IgD-negative memory B cell (primary cell): ENCODE measurements at regions not wholly inside any gene's neighbourhood (a gene's known extent, or its start where the extent isn't known, plus 50 kb on each side); places are given as distances from the start of the nearest gene placed in this dataset.

Source experiments
- H3K27ac Mint-ChIP-seq, 3 donors: one replicate each; pipeline ENCODE4 v1.8.0; 2020 to 2022; ENCODE audit warnings: mild to moderate bottlenecking in 3 of 3, mixed read lengths in 3 of 3, moderate library complexity in 1 of 3
- H3K27me3 Mint-ChIP-seq: one replicate; pipeline ENCODE4 v1.8.0; 2021; ENCODE audit warnings: mixed read lengths
- H3K36me3 Mint-ChIP-seq: one replicate; pipeline ENCODE4 v1.8.0; 2020; ENCODE audit warnings: mild to moderate bottlenecking, mixed read lengths
- H3K4me1 Mint-ChIP-seq, 3 donors: one replicate each; pipeline ENCODE4 v1.8.0; 2020 to 2022; ENCODE audit warnings: mixed read lengths in 3 of 3, mild to moderate bottlenecking in 1 of 3
- H3K4me3 Mint-ChIP-seq, 4 donors: one replicate each; pipeline ENCODE4 v1.8.0; 2020 to 2022; ENCODE audit warnings: mild to moderate bottlenecking in 4 of 4, mixed read lengths in 4 of 4, moderate library complexity in 3 of 4
- H3K9me3 Mint-ChIP-seq, 3 donors: one replicate each; pipeline ENCODE4 v1.8.0; 2020 to 2021; ENCODE audit warnings: mixed read lengths in 3 of 3, mild to moderate bottlenecking in 1 of 3

DNA sequence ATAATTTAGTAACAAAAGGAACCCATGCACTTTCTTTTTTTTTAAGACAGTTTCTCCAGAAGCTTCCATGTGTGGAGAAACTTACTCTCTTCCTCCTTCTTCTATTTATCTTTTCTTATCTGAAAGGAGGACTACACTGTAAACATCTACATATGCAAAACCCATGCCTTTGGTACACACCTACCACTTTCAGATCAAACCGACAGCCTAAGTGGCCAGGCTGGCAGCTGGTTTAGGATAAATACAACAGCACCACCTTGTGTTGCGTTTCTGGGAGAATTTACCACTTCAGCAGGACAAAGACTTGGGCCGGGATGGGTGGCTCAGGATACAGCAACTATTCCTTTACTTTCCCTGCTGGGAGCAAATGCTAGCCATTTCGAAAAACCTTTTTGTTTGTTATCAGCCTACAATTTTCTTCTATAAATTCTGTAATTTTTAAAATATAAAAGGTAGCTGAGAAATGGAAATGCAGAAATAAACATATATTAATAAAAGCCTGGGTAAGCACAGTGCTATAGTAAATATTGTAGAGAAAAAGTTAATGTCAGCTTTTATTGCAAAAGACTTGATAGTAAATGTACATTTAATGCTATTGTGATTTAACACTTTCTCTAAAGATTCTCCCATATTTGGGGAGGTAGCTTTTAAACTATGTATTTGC lies 94.0 kb upstream of the RFC3 start:
- H3K4me3 Mint-ChIP-seq, result no peak overlapping the region
- peaks cover 2% of the 10 kb centered on the region for H3K36me3 Mint-ChIP-seq
- H3K4me1 Mint-ChIP-seq, result peaks cover 16 to 18% (median 16%) of the 10 kb centered on the region in 3 donors
- no peaks in the 10 kb centered on the region for H3K9me3 Mint-ChIP-seq
- H3K27ac Mint-ChIP-seq, result no peak overlapping the region
- peaks cover 9% of the 10 kb centered on the region for H3K27me3 Mint-ChIP-seq

DNA sequence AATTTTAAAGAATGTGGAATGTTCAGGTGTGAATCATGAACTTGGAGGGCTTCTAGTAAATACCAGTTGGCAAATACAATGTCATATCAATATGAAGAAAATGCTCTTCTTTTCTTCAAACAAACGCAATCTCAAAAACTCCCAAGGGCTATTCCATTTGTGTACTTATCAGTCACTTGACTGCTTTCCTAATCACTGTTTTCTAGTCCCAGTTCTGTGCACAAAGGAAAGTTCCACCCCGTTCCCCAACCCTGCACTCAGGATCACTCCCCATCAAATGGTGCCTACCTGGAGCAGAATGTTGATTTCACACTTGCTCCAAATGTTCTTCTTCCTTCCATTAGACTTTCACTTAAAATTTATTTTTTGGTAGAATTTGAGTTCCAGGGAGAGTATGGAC lies 92.6 kb upstream of the RFC3 start:
- H3K9me3 Mint-ChIP-seq, result no peaks in the 10 kb centered on the region
- peaks cover 2% of the 10 kb centered on the region for H3K36me3 Mint-ChIP-seq
- H3K27ac Mint-ChIP-seq, result no peak overlapping the region
- H3K4me3 Mint-ChIP-seq, result no peak overlapping the region
- peaks cover 25 to 29% (median 27%) of the 10 kb centered on the region in 3 donors for H3K4me1 Mint-ChIP-seq
- peaks cover 14% of the 10 kb centered on the region for H3K27me3 Mint-ChIP-seq

DNA sequence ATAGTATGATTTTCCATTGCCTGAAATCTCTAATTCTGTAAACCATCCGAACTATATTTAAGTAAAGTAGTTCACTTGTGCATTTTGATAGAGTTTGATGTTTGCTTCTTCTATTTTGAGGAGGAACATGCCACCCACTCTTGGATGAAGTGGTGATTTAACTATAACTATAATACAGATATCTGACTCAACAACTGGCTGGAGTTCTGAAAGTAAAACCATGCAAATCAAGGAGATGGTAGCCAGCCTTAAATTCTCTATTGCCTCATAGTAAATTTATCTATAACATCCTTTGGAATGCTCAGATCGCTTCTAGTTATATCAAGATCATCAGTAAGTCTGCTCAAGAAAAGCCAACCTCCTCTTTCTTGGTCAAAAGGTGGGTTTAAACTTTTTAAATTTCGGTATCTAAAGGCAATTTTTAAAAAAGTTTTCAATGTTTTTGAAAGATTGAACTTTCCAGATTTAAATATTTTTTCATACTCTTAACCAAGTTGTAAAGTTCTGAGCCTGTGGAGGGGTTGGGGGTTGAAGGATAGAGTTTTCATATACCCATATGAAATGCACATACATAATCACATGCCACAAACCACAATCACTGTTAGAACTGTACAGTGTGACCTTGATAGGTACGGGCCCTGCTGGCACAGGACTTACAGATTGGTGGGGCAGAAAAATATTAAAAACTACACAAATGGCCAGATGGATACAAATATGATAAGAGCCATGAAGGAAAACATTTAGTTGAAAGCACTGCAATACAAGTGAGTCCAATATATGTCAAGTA lies 90.5 kb upstream of the RFC3 start:
- Mint-ChIP-seq H3K9me3 (no peaks in the 10 kb centered on the region), H3K27ac (no peak overlapping the region), H3K4me3 (no peak overlapping the region), H3K27me3 (peaks cover 22% of the 10 kb centered on the region), H3K4me1 (peaks cover 26 to 29% (median 27%) of the 10 kb centered on the region in 3 donors), H3K36me3 (peaks cover 2% of the 10 kb centered on the region)

DNA sequence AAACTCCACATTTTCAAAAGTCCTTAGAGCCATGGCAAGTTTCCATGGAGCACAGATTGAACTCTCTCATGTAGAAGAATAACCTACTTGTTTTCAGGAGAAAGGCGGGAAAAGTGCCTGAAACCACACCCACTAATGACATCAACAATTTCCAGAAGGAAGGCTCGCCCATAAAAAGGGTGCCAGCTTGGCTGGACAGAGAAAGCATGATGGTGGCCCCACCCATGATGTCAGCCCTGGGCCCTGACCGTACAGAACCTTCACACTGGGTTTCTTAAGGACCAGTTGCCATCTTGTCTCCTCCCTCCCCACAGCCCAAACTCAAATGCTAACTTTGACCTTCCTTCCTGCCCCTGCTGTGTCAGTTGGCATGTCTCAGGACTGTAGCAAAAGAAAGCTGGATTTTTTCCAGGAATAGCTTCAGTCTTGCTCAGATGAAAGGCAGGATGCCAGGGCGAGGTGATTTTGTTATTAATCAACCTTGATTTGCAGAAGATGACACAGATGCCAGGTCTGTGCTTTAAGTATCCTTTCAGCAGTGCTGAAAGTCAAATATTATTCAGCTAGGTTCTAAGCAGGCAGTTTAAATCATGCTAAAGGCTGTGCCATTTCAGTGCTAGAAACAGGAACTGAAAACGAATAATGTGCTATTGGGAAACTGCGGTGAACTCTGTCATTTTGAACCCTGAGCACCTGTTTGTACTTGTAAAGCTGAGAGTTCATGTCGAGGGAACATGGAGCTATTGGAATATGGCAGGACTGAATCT lies 89.5 kb upstream of the RFC3 start:
- Mint-ChIP-seq H3K4me1 (peaks cover 23 to 28% (median 25%) of the 10 kb centered on the region in 3 donors), H3K27me3 (peaks cover 27% of the 10 kb centered on the region), H3K27ac (no peak overlapping the region), H3K4me3 (peak overlapping the region in 2 of 4 donors; percentile 52 to 58), H3K9me3 (no peaks in the 10 kb centered on the region), H3K36me3 (peaks cover 2% of the 10 kb centered on the region)

DNA sequence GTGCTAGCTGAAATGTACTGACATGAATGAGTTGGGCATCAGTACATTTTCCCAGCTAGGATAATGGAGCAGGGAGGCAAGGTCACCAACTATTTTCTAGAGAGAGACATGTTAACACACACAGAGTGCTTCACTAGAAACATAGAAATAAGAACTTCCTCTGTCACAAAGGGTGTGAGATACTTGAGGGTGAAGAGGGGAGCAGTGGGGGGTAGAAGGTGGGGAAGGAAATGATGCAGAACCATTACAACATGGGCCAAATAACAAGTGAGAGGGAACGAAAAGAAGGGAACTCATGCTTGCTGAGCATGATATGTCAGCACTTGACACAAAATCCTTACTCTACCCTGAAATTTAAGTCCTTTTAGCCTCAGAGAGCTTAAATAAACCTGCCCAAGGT lies 87.8 kb upstream of the RFC3 start:
- peaks cover 18 to 26% (median 21%) of the 10 kb centered on the region in 3 donors for H3K4me1 Mint-ChIP-seq
- H3K27me3 Mint-ChIP-seq, result peaks cover 27% of the 10 kb centered on the region
- no peaks in the 10 kb centered on the region for H3K9me3 Mint-ChIP-seq
- H3K36me3 Mint-ChIP-seq, result no peaks in the 10 kb centered on the region
- H3K4me3 Mint-ChIP-seq, result peak overlapping the region in 1 of 4 donors; percentile 61
- H3K27ac Mint-ChIP-seq, result peak overlapping the region in 1 of 3 donors; percentile 3

DNA sequence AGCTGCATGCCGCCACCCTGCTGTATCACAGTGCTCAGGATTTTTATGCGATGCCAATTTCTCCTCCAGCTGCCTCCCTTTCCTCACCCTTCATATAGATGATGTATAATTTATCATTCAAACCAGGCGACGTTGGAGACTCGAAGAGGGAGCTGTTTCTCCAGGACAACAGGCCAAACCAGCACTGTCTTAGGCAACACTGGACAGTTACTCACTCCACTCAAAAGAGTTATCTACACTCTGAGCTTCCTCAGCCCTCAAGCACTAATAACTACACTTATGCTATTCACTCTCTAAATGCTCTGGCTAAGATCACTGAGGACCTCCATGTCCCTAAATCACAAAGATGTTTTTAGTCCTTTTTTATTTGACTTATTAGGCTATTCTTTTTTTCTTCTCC lies 87.3 kb upstream of the RFC3 start:
- H3K9me3 Mint-ChIP-seq, result no peaks in the 10 kb centered on the region
- H3K4me1 Mint-ChIP-seq, result peaks cover 18 to 26% (median 21%) of the 10 kb centered on the region in 3 donors
- H3K36me3 Mint-ChIP-seq, result no peaks in the 10 kb centered on the region
- H3K27me3 Mint-ChIP-seq, result peaks cover 31% of the 10 kb centered on the region
- H3K27ac Mint-ChIP-seq, result peak overlapping the region in 1 of 3 donors; percentile 3
- H3K4me3 Mint-ChIP-seq, result no peak overlapping the region

DNA sequence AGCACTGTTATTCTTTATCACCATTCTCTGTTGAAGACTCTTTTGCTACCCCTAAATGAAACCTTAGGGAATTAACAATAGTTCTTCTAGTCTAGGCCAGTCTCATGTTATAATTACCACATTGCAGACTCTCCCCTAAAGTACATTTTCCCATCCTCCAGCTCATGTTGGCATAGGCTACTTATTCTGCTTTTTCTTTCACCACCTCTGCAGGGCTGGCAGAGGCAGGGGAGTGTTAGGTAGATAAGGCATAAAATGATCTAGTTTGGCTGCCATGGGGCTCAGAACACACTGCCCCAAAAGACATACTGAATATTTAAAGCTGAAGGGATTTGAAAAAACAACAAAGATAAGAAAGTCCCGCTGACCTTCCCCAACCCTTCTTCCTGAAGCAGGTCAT lies 82.7 kb upstream of the RFC3 start:
- no peaks in the 10 kb centered on the region for H3K36me3 Mint-ChIP-seq
- H3K4me3 Mint-ChIP-seq, result no peak overlapping the region
- peaks cover under 1 to 6% (median 4%) of the 10 kb centered on the region in 3 donors for H3K4me1 Mint-ChIP-seq
- H3K27ac Mint-ChIP-seq, result no peak overlapping the region
- H3K27me3 Mint-ChIP-seq, result peaks cover 29% of the 10 kb centered on the region
- peaks cover 0 to 4% (median 2%) of the 10 kb centered on the region in 3 donors for H3K9me3 Mint-ChIP-seq

DNA sequence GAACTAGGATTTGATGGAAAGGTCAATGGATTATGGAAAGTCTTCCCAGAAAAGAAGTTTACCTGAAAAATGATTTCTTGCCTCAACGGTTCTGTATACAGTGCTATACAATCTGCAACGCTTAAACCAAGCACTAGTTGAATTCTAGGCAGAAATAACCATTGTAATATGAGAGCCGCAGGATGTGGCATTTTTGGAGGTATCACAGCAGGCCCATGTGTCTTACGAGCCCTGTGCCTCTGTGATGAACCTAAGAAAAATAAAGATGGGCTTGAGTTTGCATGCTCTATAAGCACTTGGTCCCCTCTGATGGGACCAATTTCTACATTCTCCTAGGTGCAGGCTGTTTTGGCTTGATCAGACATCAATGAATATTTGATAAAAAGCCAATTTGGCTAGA lies 78.7 kb upstream of the RFC3 start:
- H3K36me3 Mint-ChIP-seq, result no peaks in the 10 kb centered on the region
- no peak overlapping the region for H3K27ac Mint-ChIP-seq
- peaks cover 0 to 4% (median 2%) of the 10 kb centered on the region in 3 donors for H3K9me3 Mint-ChIP-seq
- no peak overlapping the region for H3K4me3 Mint-ChIP-seq
- H3K4me1 Mint-ChIP-seq, result peaks cover 2 to 6% (median 4%) of the 10 kb centered on the region in 3 donors
- peaks cover 35% of the 10 kb centered on the region for H3K27me3 Mint-ChIP-seq

DNA sequence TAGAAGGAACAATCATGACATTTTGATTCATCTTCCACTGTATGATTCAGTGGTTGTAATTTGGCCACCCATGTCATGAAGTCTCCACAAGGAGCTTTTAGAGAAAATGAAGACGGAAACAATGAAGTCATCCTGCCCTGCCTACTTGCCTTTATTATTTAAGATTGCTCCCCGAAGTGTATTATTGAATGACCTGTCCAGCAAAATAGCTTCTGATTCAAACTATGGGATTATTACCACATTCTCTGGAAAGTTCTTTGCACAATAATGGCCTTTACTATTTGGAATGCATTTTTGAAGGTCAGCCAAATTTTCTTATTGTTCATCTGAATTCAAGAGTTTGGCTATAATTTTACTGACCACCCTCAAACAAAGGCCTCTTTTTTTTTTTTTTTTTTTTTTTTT lies 77.8 kb upstream of the RFC3 start:
- Mint-ChIP-seq H3K4me3 (no peak overlapping the region), H3K27ac (no peak overlapping the region), H3K36me3 (no peaks in the 10 kb centered on the region), H3K27me3 (peaks cover 42% of the 10 kb centered on the region), H3K9me3 (peaks cover 0 to 4% (median 2%) of the 10 kb centered on the region in 3 donors), H3K4me1 (peaks cover 6 to 13% (median 7%) of the 10 kb centered on the region in 3 donors)

DNA sequence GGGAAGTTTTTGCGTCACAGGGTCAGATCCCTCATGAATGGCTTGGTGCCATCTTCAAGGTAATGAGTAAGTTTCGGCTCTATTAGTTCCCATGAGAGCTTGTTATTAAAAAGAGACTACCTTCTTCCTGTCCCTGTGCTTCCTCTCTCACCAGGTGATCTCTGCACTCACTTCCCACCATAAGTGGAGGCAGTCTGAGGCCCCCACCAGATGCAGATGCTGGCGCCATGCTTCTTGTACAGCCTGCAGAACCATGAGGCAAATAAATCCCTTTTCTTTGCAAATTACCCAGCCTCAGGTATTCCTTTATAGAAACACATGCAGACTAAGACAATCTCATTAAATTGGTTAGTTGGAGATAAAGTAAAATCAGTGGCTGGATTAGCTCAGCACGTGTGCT lies 75.6 kb upstream of the RFC3 start:
- H3K4me1 Mint-ChIP-seq, result peaks cover 14 to 23% (median 17%) of the 10 kb centered on the region in 3 donors
- no peak overlapping the region for H3K27ac Mint-ChIP-seq
- no peaks in the 10 kb centered on the region for H3K9me3 Mint-ChIP-seq
- H3K4me3 Mint-ChIP-seq, result no peak overlapping the region
- H3K27me3 Mint-ChIP-seq, result peaks cover 31% of the 10 kb centered on the region
- H3K36me3 Mint-ChIP-seq, result no peaks in the 10 kb centered on the region

DNA sequence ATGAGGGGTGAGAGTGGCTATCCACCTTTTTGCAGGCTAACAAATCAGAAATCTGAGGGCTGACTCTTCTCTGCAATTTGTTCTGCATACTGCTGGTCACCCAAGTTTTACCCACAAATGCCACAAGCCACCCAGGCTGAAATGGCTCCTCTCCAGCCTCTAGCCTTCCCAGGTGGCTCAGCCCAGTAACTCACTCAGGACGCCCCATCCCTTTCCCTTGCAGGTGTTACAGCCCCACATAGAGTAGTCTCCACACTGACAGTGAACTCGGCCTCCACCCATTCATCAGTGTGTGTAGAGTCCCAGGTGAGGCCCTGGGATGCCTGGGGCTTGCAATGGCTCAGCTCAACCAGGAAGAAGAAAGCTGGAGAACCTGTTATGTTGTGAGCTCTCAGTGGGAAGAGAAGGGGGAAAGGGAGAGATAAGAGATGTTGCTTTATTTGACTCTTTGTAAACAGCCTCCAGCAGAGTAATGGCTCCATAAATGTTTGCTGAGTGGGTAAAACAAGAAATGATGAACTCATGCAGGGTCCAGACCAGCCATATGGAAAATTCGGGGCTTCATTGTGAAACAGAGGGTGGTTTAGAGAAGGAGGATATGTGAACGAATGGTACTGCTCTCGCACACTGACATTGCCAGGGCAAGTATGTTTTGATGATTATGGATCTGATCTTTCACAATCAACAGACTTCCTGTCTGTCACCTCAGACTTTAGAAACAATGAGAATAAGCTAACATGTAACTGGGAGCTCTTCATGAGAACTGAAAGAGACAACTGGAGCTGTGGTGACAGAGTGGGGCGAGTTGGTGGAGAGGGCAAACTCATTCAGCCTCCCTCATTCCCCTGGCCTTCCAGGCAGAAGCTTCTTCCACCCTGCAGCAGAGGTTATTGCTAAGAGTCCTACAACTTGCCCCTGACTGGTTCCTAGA lies 74.2 kb upstream of the RFC3 start:
- H3K27me3 Mint-ChIP-seq, result peaks cover 31% of the 10 kb centered on the region
- no peaks in the 10 kb centered on the region for H3K36me3 Mint-ChIP-seq
- H3K4me3 Mint-ChIP-seq, result peak overlapping the region in 1 of 4 donors; percentile 45
- peaks cover 14 to 23% (median 17%) of the 10 kb centered on the region in 3 donors for H3K4me1 Mint-ChIP-seq
- H3K27ac Mint-ChIP-seq, result no peak overlapping the region
- peaks cover 2 to 5% (median 5%) of the 10 kb centered on the region in 3 donors for H3K9me3 Mint-ChIP-seq

DNA sequence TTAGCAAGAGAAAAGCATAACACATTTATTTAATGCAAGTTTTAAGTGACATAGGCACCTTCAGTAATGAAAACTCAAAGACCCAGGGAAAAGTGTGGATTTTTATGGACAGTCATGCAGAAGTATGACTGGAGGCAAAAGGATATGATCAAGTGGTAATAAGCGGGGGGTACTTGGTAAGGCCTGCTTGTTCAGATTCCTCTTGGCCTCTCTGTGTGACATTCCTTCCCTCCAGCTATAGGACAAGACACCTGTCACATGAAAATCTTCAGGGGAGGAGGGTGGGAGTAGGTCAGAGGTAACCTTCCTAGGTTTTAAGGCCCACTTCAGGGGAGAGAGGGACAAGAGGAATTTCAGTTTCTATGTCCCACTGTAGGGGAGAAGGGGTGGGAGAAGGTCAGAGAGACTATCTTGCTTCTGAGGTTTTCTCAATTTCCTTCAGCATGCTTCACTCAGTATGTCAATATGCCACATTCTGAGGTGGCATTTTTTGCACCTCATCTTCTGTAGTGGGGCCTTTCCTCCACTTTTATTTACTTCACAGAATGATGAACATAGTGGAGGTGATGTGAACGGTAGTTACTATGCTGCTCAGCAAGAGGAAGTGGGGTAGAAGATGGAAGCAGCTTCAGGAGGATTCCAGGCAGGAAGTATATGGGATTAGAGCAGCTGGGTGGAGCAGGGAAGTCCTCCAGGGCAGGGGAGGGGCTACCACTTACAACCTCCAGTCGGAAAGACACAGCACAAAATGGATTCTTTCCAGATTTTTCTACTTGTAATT lies 73.2 kb upstream of the RFC3 start:
- Mint-ChIP-seq H3K9me3 (peaks cover 2 to 5% (median 5%) of the 10 kb centered on the region in 3 donors), H3K27ac (no peak overlapping the region), H3K36me3 (no peaks in the 10 kb centered on the region), H3K4me1 (peaks cover 14 to 23% (median 17%) of the 10 kb centered on the region in 3 donors), H3K27me3 (peaks cover 29% of the 10 kb centered on the region), H3K4me3 (peak overlapping the region in 1 of 4 donors; percentile 36)
